Right lobe of liver (tissue), 6 donors: ENCODE measurements at regions not wholly inside any gene's neighbourhood (a gene's known extent, or its start where the extent isn't known, plus 50 kb on each side); places are given as distances from the start of the nearest gene placed in this dataset.

Source experiments
- ATAC-seq, 4 donors: fragments of 200-7000 bp; cut with Tn5 transposase; one replicate each; pipeline ENCODE4 v1.9.1; 2020; ENCODE audit warnings: mild to moderate bottlenecking in 4 of 4, moderate library complexity in 4 of 4
- DNase-seq, 3 donors: peaks; one replicate each; pipeline ENCODE4 v3.0.0-alpha.2; 2020
- H3K27ac ChIP-seq, 3 donors: fragments of 200-600 bp; one replicate each; pipeline ENCODE4 v1.8.0; 2022
- H3K27me3 ChIP-seq, 2 donors: fragments of 200-600 bp; one replicate each; pipeline ENCODE4 v1.8.0; 2022
- H3K36me3 ChIP-seq, 4 donors: fragments of 200-600 bp; sonication (generic) in 1 of 4; one replicate each; pipeline versions ENCODE4 v1.5.1 to v1.8.0; 2017 to 2022; ENCODE audit warnings: control low read depth in 1 of 4
- H3K4me1 ChIP-seq, 4 donors: fragments of 200-600 bp; sonication (generic) in 1 of 4; one replicate each; pipeline versions ENCODE4 v1.5.1 to v1.8.0; 2017 to 2022; ENCODE audit warnings: control low read depth in 1 of 4
- H3K4me3 ChIP-seq, 3 donors: fragments of 200-600 bp; one replicate each; pipeline ENCODE4 v1.8.0; 2022
- H3K9me3 ChIP-seq, 4 donors: fragments of 200-600 bp; sonication (generic) in 1 of 4; one replicate each; pipeline versions ENCODE4 v1.5.1 to v1.8.0; 2017 to 2022; ENCODE audit warnings: control low read depth in 1 of 4
- CTCF ChIP-seq, 4 donors: fragments of 200-600 bp in 3 of 4; fragments of 450-650 bp in 1 of 4; IDR thresholded peaks; one replicate each; pipeline versions ENCODE4 v1.5.1 to v1.8.0; 2016 to 2022; ENCODE audit warnings: antibody characterized with exemption in 4 of 4, mild to moderate bottlenecking in 2 of 4
- POLR2A ChIP-seq: fragments of 450-650 bp; IDR thresholded peaks from one replicate; pipeline ENCODE4 v1.6.1; 2017; ENCODE audit warnings: antibody characterized with exemption, mild to moderate bottlenecking
- WGBS: methylation state at CpG from one replicate; pipeline ENCODE4 v1.1.6; 2018; ENCODE audit warnings: low coverage, low lambda C conversion rate; ENCODE audit not compliant: insufficient coverage; ENCODE audit errors: missing lambda C conversion rate; 5-methylcytosine and 5-hydroxymethylcytosine counted together
- intact Hi-C, 2 donors: fragments of 100-400 bp; cut with DNase I; formaldehyde crosslinking; loops; one replicate each; pipeline versions ENCODE4 v1.11.2 to v1.14.1; 2022
- donor health status: DM: no; HTN: yes; CAD: no.
- donor health status: DM: no; HTN: no; CAD: no.
- donor health status: DM: no; HTN: no; CAD: no.
- donor health status: DM: no; HTN: yes; CAD: no.
- donor health status: DM: no; HTN: yes; CAD: no.

- no peak for DNase-seq
- Histone ChIP-seq H3K27ac (no peak overlapping the region), H3K36me3 (no peaks in the 10 kb centered on the region), H3K4me1 (no peaks in the 10 kb centered on the region), H3K4me3 (no peak overlapping the region), H3K27me3 (no peaks in the 10 kb centered on the region), H3K9me3 (no peaks in the 10 kb centered on the region)
- ATAC-seq: no peak
- 49% methylated on average over 9 of the region's 10 CpGs for WGBS
- intact Hi-C loops: no loop called here
- TF ChIP-seq CTCF (IDR thresholded peaks at IDR 0.05) (no peak), POLR2A (no peak)
Observed at GRCh38 chr2:18047896-18048657, 169.6 kb downstream of the KCNS3 start.

DNA sequence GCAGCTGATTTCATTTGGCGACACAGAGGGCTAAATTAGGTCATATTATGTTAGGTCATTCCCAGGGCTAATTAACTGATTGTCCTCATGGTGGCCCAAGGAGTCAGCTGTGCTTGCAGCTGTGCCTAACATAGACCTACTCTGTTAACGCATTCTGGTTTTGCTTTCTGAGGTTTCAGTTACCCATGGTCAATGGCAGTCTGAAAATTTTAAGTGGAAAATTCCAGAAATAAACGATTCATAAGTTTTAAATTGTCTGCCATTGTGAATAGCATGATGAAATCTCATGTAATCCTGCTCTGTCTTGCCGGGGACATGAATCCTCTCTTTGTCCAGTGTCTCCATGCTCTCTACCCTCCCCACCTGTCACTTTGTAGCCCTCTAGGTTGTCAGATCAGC lies 168.7 kb downstream of the KCNS3 start:
- DNase-seq (no peak), ATAC-seq (no peak)
- no peaks in the 10 kb centered on the region for H3K4me1 ChIP-seq
- intact Hi-C loops: no loop called here
- 37% methylated on average over 4 of the region's 4 CpGs for WGBS
- H3K27ac ChIP-seq: no peak overlapping the region
- no peak overlapping the region for H3K4me3 ChIP-seq
- no peaks in the 10 kb centered on the region for H3K27me3 ChIP-seq
- TF ChIP-seq POLR2A (no peak), CTCF (IDR thresholded peaks at IDR 0.05) (no peak)
- no peaks in the 10 kb centered on the region for H3K36me3 ChIP-seq
- no peaks in the 10 kb centered on the region for H3K9me3 ChIP-seq

DNA sequence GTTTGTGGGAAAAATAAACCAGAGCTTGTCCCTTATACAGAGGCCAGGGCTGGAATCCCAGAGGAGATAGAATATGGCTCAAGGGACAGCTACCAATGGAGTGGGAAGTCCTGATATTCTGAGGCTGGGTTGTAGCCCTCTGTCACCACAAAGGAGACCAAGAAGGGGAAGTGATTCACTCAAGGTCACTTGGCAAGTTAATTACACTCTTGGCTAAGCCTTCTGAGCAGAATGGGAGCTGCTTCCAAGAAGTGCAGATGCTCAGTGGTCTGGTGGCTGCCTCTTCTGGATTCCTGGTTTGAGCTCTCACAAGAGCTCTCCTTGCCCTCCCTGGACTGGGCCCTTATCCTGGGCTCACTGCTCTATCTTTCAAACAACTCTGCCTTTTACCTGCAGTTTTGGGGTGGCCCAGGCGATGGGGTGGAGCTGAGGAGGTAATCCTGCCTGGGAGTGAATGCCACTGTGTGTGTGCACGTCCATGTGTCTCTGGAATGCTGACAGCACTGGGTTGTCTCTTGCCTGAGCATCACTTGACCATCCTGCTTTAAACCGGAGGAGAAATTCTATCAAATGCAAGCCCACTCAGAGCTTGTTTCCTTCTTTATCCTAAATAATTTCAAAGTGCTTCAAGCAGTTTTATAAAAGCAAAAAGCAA lies 168.2 kb downstream of the KCNS3 start:
- no peaks in the 10 kb centered on the region for H3K4me1 ChIP-seq
- H3K4me3 ChIP-seq: no peak overlapping the region
- no peaks in the 10 kb centered on the region for H3K9me3 ChIP-seq
- WGBS: 51% methylated on average over 2 of the region's 3 CpGs
- no peak for ATAC-seq
- no peak for TF ChIP-seq CTCF (IDR thresholded peaks at IDR 0.05)
- no peak for TF ChIP-seq POLR2A
- intact Hi-C loops: no loop called here
- no peak overlapping the region for H3K27ac ChIP-seq
- H3K36me3 ChIP-seq: no peaks in the 10 kb centered on the region
- H3K27me3 ChIP-seq: no peaks in the 10 kb centered on the region
- DNase-seq: no peak

DNA sequence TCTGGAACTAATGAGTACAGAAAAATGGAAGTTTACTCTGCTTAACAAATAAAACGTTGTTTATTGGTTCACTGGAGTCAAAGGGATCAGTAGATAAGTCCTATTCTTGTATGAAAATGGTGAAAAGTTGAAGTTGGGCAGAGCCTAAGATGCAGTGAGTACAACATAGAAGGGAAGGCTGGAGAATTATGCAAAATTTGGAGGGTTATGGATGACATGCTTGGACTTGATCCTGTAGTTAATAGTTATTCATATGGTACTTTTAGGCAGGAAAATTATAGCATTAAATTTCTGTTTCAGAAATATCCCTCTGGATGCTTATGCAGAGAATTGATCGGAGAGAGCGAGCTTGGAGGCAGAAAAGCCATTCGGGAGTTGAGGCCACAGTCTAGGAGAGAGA lies 167.6 kb downstream of the KCNS3 start:
- H3K27me3 ChIP-seq: no peaks in the 10 kb centered on the region

More for the DNA sequence above, 167.6 kb downstream of the KCNS3 start:
- intact Hi-C loops: no loop called here
- H3K4me3 ChIP-seq: no peak overlapping the region
- no peaks in the 10 kb centered on the region for H3K4me1 ChIP-seq
- no peak for ATAC-seq
- 60% methylated on average over 4 of the region's 4 CpGs for WGBS
- H3K36me3 ChIP-seq: no peaks in the 10 kb centered on the region
- no peak overlapping the region for H3K27ac ChIP-seq
- DNase-seq: no peak
- no peaks in the 10 kb centered on the region for H3K9me3 ChIP-seq
- TF ChIP-seq CTCF (IDR thresholded peaks at IDR 0.05) (no peak), POLR2A (no peak)
